Thoracic aorta (tissue), 2 donors: ENCODE measurements at regions not wholly inside any gene's neighbourhood (a gene's known extent, or its start where the extent isn't known, plus 50 kb on each side); places are given as distances from the start of the nearest gene placed in this dataset.

Experiments
- ATAC-seq: fragments of 150-250 bp; one replicate; pipeline ENCODE4 v1.8.0; 2017; ENCODE audit warnings: low read depth; ENCODE audit not compliant: insufficient number of reproducible peaks, low FRiP score
- DNase-seq: peaks from one replicate; pipeline ENCODE4 v3.0.0-alpha.2; 2020; ENCODE audit warnings: low spot score
- H3K27ac ChIP-seq, 2 donors: fragments of 200-600 bp; sonication (generic); 1 replicate in 1 of 2; 2 replicates in 1 of 2; pipeline ENCODE4 v1.5.1; 2016; ENCODE audit warnings: mild to moderate bottlenecking in 2 of 2, moderate library complexity in 2 of 2
- H3K27me3 ChIP-seq: fragments of 200-600 bp; sonication (generic); replicated peaks from 2 replicates; pipeline ENCODE4 v1.6.0; 2016; ENCODE audit warnings: mild to moderate bottlenecking; ENCODE audit not compliant: insufficient read depth
- H3K36me3 ChIP-seq: fragments of 200-600 bp; sonication (generic); one replicate; pipeline ENCODE4 v1.5.1; 2016
- H3K4me1 ChIP-seq, 2 donors: fragments of 200-600 bp; sonication (generic); 1 replicate in 1 of 2; 2 replicates in 1 of 2; pipeline versions ENCODE4 v1.5.1 to v1.6.0; 2016; ENCODE audit warnings: low read depth in 2 of 2, mild to moderate bottlenecking in 1 of 2; ENCODE audit not compliant: control insufficient read depth in 1 of 2
- H3K4me3 ChIP-seq: fragments of 200-600 bp; sonication (generic); 2 replicates; pipeline ENCODE4 v1.5.1; 2016; ENCODE audit warnings: mild to moderate bottlenecking
- H3K9me3 ChIP-seq: fragments of 200-600 bp; sonication (generic); 2 replicates; pipeline ENCODE4 v1.5.1; 2016
- CTCF ChIP-seq: fragments of 200-600 bp; sonication (generic); IDR thresholded peaks from one replicate; pipeline ENCODE4 v1.5.1; 2019; ENCODE audit warnings: antibody characterized with exemption

GRCh38 chr10:75286901-75287300, 51.1 kb upstream of the COMTD1 start:
- Histone ChIP-seq H3K4me1 (peaks cover 0 to 11% of the 10 kb centered on the region in 2 donors), H3K4me3 (no peak overlapping the region), H3K27me3 (no peaks in the 10 kb centered on the region), H3K36me3 (no peaks in the 10 kb centered on the region), H3K27ac (no peak overlapping the region), H3K9me3 (no peaks in the 10 kb centered on the region)
- TF ChIP-seq CTCF = no peak
- ATAC-seq (no peak), DNase-seq (no peak)
